Spleen (tissue), 7 donors: ENCODE measurements at regions not wholly inside any gene's neighbourhood (a gene's known extent, or its start where the extent isn't known, plus 50 kb on each side); places are given as distances from the start of the nearest gene placed in this dataset.

Experiments used
- CTCF ChIP-seq, 11 experiments: fragments of 200-600 bp in 7 of 11; fragments of 450-650 bp in 4 of 11; sonication (generic) in 4 of 11; IDR thresholded peaks in 8 of 11; conservative IDR thresholded peaks in 3 of 11; 1 replicate in 7 of 11; 2 replicates in 4 of 11; pipeline versions ENCODE4 v1.4.0 to v1.8.0; 2016 to 2021; ENCODE audit warnings: antibody characterized with exemption in 11 of 11, inconsistent platforms in 4 of 11, mild to moderate bottlenecking in 1 of 11
- POLR2A ChIP-seq, 3 donors: fragments of 450-650 bp; IDR thresholded peaks; one replicate each; pipeline ENCODE4 v1.5.1; 2017; ENCODE audit warnings: antibody characterized with exemption in 3 of 3, mild to moderate bottlenecking in 1 of 3
- POLR2AphosphoS5 ChIP-seq, 3 donors: sonication (generic); formaldehyde crosslinking; IDR thresholded peaks; one replicate each; pipeline ENCODE4 v1.5.1; 2017; ENCODE audit warnings: antibody characterized with exemption in 3 of 3
- donor health status: DM: no; HTN: no; CAD: no; lungs with moderate emphysema.
- donor health status: DM: no; HTN: no; CAD: no.
- donor health status: DM: no; HTN: no; CAD: no.

GRCh38 chr14:51544901-51545300, 106.8 kb upstream of the FRMD6 start:
- TF ChIP-seq CTCF (IDR thresholded peaks at IDR 0.05 in 8 of 11, conservative IDR thresholded peaks at IDR 0.05 in 3 of 11) (no peak), POLR2A (IDR thresholded peaks at IDR 0.05) (no peak), POLR2AphosphoS5 (IDR thresholded peaks at IDR 0.05) (no peak)
